ENCODE measurements at regions not wholly inside any gene's neighbourhood (a gene's known extent, or its start where the extent isn't known, plus 50 kb on each side); places are given as distances from the start of the nearest gene placed in this dataset.

DNA sequence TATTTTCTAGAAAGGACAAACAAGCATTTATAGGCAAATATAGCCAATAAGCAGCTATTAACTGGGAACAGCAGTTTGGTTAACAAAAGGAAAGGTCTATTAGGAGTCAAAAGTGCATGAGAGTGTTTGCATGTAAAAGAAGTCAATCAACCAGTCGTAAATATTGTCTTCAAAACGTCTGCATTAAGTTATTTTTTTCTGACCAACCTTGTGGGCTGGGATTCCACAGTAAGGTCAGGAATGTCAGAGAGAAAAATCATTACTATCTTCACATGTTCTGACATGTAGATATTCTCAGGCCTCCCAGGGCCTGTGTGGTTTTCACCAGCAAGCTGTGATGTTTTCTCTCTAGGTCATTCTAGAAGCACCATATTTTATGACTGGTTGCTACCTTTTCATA is 922.5 kb downstream of the SUCLG1 start:
- no peak overlapping the region for H3K27ac ChIP-seq
- TF ChIP-seq, protein P1, sequence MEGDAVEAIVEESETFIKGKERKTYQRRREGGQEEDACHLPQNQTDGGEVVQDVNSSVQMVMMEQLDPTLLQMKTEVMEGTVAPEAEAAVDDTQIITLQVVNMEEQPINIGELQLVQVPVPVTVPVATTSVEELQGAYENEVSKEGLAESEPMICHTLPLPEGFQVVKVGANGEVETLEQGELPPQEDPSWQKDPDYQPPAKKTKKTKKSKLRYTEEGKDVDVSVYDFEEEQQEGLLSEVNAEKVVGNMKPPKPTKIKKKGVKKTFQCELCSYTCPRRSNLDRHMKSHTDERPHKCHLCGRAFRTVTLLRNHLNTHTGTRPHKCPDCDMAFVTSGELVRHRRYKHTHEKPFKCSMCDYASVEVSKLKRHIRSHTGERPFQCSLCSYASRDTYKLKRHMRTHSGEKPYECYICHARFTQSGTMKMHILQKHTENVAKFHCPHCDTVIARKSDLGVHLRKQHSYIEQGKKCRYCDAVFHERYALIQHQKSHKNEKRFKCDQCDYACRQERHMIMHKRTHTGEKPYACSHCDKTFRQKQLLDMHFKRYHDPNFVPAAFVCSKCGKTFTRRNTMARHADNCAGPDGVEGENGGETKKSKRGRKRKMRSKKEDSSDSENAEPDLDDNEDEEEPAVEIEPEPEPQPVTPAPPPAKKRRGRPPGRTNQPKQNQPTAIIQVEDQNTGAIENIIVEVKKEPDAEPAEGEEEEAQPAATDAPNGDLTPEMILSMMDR (IDR thresholded peaks at IDR 0.05), result no peak
- no peak for TF ChIP-seq ZFX (IDR thresholded peaks at IDR 0.05; ENCODE audit: borderline replicate concordance)

DNA sequence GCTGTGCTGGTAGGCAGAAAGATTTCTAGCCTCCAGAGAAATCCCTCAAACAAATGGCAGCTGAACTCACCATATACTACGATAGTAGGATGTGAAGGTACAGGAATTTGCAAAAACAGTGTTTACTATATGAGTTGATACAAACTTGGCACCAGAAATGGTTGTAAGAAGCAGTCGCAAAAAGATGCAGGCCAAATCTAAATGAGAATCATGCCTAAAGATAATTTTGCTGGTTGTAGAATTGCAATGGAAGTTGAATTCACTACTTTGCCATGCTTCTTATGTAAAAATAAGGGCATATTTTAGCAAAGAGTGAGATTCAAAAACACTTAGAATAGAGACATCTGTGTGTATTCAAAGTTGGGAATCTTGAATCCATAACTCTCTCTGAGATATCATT is 924.7 kb downstream of the SUCLG1 start:
- no peak for TF ChIP-seq ZFX (IDR thresholded peaks at IDR 0.05; ENCODE audit: borderline replicate concordance)
- TF ChIP-seq, protein P1 (IDR thresholded peaks at IDR 0.05), result no peak
- H3K27ac ChIP-seq, result no peak overlapping the region

DNA sequence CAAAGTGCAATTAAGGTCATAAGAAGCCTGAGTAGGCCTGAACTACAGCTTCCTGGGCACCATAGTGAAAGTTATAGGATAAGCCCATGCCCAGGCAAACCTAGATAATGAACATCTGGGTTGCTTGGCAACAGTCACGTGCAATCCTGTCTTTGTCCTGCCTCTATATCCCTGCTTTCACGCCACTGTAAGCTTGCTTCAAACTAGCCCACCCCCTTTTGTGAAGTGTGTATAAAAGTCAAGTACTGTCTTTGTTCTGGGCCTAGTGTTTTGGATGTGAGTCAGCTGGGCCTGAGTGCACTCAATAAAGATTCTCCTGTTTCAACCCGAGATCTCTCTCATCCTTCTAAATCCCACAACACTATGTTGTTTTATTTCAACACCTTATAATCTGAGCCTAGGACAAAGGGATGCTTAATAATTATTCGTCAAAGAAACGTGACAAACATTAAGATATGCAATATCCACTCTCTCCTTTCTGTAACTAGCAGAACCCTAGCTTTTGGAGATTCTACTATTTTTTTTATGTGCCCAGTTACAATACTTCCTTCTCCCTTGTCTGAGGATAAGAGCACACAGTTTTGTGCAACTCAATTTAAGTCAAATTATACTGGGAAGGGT is 927.8 kb downstream of the SUCLG1 start:
- no peak overlapping the region for H3K27ac ChIP-seq

DNA sequence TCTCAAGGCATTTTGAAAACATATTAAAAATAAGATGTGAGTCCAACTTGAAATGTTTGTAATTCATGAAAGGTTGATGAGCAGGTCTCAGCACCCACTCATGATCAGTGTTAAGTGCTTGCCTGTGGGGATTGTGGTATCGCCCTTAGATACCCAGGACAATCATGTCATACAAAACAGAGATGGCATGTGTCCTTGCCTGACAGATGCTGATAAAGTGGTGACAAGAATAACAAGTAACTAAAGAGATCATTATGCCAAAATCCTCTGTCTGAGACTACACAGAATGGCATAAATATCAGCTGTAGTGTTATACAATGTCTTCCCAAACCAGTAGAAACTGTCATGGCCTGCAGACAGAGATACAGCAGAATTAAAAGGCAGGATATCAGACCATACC is 930.3 kb downstream of the SUCLG1 start:
- no peak overlapping the region for H3K27ac ChIP-seq
- TF ChIP-seq, protein P1 (IDR thresholded peaks at IDR 0.05), result no peak
- no peak for TF ChIP-seq ZFX (IDR thresholded peaks at IDR 0.05; ENCODE audit: borderline replicate concordance)

More for the DNA sequence above, 927.8 kb downstream of the SUCLG1 start:
- TF ChIP-seq, protein P1 (IDR thresholded peaks at IDR 0.05), result no peak
- TF ChIP-seq ZFX (IDR thresholded peaks at IDR 0.05; ENCODE audit: borderline replicate concordance), result no peak

DNA sequence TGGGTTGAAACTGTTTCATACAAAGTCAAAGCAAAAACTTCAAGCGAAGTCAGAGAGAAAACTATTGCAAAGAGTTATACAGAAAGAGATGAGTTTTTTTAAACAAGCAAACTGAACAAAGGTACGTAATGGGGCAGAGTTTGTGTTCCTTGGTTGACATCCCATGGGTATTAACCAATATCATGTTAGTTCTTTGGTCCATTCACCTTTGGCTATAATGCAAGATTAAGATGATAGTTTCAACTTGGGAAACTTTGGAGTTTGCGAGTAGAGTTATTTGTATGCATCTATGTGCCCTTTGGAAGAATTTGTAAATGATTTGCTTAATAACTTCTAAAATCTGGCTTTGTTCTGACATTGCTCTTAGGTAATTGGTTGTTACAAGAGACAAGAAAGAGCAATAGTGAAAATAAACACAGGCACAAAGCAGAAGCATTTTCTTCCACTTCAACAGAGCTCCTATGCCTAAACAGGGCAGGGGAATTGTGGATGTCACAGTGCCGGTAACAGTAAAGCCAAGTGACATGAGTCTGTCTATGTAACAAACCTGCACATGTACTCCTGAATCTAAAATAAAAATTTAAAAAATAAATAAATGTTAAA is 936.1 kb downstream of the SUCLG1 start:
- TF ChIP-seq ZFX (IDR thresholded peaks at IDR 0.05; ENCODE audit: borderline replicate concordance), result no peak
- no peak overlapping the region for H3K27ac ChIP-seq

DNA sequence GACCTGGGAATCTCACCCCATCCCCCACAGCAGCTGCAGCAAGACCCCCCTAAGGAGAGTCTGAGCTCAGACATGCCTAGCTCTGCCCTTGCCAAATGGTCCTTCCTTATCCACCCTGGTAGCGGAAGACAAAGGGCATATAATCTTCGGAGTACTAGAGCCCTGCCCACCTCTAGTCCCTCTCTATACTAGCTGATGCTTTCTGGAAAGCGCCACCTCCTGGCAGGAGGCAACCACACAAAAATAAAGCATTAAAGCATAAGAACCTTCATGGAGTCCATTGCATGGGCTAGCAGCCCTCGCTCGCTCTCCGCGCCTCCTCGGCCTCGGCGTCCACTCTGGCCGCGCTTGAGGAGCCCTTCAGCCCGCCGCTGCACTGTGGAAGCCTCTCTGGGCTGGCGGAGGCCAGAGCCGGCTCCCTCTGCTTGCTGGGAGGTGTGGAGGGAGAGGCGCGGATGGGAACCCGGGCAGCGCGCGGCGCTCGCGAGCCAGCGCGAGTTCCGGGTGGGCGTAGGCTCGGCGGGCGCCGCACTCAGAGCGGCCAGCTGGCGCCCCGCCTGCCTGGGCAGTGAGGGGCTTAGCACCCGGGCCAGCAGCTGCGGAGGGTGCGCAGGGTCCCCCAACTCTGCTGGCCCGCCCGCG is 941.2 kb downstream of the SUCLG1 start:
- H3K27ac ChIP-seq, result no peak overlapping the region
- no peak for TF ChIP-seq ZFX (IDR thresholded peaks at IDR 0.05; ENCODE audit: borderline replicate concordance)
- TF ChIP-seq, protein P1 (IDR thresholded peaks at IDR 0.05), result peak; percentile 31

DNA sequence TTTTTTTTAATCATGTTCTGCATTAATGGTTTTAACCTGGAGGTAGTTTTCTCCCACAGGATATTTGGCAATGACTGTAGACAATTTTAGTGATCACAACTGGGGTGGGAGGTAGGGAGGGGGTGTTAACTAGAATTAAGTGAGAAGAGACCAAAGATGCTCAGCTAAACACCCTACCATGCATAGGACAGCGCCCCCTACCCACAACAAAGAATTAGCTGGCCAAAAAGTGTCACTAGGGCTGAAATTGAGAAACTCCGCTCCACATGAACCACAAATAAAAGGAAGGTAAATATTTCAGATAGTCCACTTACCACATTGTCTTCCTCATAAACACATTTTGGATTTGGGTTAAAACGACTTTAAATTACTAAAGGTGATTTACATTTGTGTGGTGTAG is 942.6 kb downstream of the SUCLG1 start:
- no peak for TF ChIP-seq ZFX (IDR thresholded peaks at IDR 0.05; ENCODE audit: borderline replicate concordance)
- TF ChIP-seq, protein P1 (IDR thresholded peaks at IDR 0.05), result peak; percentile 53
- H3K27ac ChIP-seq, result no peak overlapping the region

Data from 22Rv1 (cell line).